HCT116 (cell line): ENCODE measurements at regions not wholly inside any gene's neighbourhood (a gene's known extent, or its start where the extent isn't known, plus 50 kb on each side); places are given as distances from the start of the nearest gene placed in this dataset.
A peak's percentile ranks its signal among the peaks of the same experiment; 100 is the strongest.

Experiments
- ATAC-seq: fragments of 200-7000 bp; cut with Tn5 transposase; 2 replicates; pipeline ENCODE4 v1.9.1; 2020; ENCODE audit warnings: mild to moderate bottlenecking, moderate library complexity
- BruUV-seq: library from RNA; stranded (reverse); fragments of 400-500 nt; replicated peaks from 2 replicates; lab custom pipeline; 2021; lab: Mats Ljungman, UMichigan
- CTCF ChIA-PET: fragments of 300-600 bp; sonication (Branson Sonifier 250); formaldehyde crosslinking; loops from one replicate; lab custom pipeline; 2021; ENCODE audit warnings: antibody characterized with exemption; lab: Charles Lee
- POLR2A ChIA-PET: fragments of 300-600, 350-600 bp; sonication (Branson Sonifier 250); formaldehyde crosslinking; loops from one replicate; lab custom pipeline; 2021; ENCODE audit warnings: antibody characterized with exemption; lab: Charles Lee
- RAD21 ChIA-PET, 2 experiments: fragments of 300-600 bp; sonication (Branson Sonifier 250); formaldehyde crosslinking; loops; one replicate each; lab custom pipeline; 2023; ENCODE audit warnings: low total read pairs in 2 of 2; ENCODE audit not compliant: uncharacterized antibody in 2 of 2, unreplicated experiment in 2 of 2, low non-redundant PET in 1 of 2; lab: Charles Lee
- DNase-seq: peaks from one replicate; pipeline ENCODE4 v3.0.0-alpha.2; 2010; ENCODE audit warnings: low read depth, low spot score
- H2AFZ ChIP-seq: fragments of 200-600 bp; shearing (Covaris generic), sonication (generic); 2 replicates; pipeline ENCODE4 v1.6.1; 2017; ENCODE audit warnings: low read depth, mixed run types, mixed read lengths, antibody characterized with exemption, low read length; ENCODE audit not compliant: poor library complexity, severe bottlenecking
- H3K27ac ChIP-seq: 2 replicates; pipeline ENCODE4 v1.5.1; 2012; ENCODE audit warnings: low read depth, low read length
- H3K27me3 ChIP-seq: fragments of 200-600 bp; sonication (generic); 2 replicates; pipeline ENCODE4 v1.6.1; 2016; ENCODE audit warnings: mixed run types, low read length, mixed read lengths; ENCODE audit not compliant: insufficient read depth
- H3K36me3 ChIP-seq, 2 experiments: fragments of 200-500 bp in 1 of 2; fragments of 200-600 bp in 1 of 2; sonication (Bioruptor generic) in 1 of 2; sonication (generic) in 1 of 2; 2 replicates each; pipeline versions ENCODE4 v1.5.1 to v1.6.1; 2014 to 2016; ENCODE audit warnings: low read length in 2 of 2, inconsistent platforms in 1 of 2, mixed read lengths in 1 of 2, mixed run types in 1 of 2; ENCODE audit not compliant: insufficient read depth in 2 of 2, control insufficient read depth in 1 of 2
- H3K4me1 ChIP-seq, 2 experiments: fragments of 200-600 bp in 1 of 2; sonication (generic) in 1 of 2; 2 replicates each; pipeline versions ENCODE4 v1.5.1 to v1.6.1; 2012 to 2017; ENCODE audit warnings: low read length in 2 of 2, inconsistent platforms in 1 of 2, mild to moderate bottlenecking in 1 of 2, mixed read lengths in 1 of 2, mixed run types in 1 of 2, moderate library complexity in 1 of 2; ENCODE audit not compliant: insufficient read depth in 2 of 2, control insufficient read depth in 1 of 2
- H3K4me2 ChIP-seq: fragments of 200-600 bp; sonication (generic); 2 replicates; pipeline ENCODE4 v1.6.1; 2017; ENCODE audit warnings: mixed run types, low read length, mixed read lengths
- H3K4me3 ChIP-seq, 2 experiments: fragments of 200-600 bp in 1 of 2; sonication (generic) in 1 of 2; replicated peaks in 1 of 2; 2 replicates each; pipeline ENCODE4 v1.5.1; 2011 to 2016; ENCODE audit warnings: low read length in 2 of 2, control low read depth in 1 of 2, low read depth in 1 of 2, mild to moderate bottlenecking in 1 of 2, mixed read lengths in 1 of 2, mixed run types in 1 of 2
- H3K79me2 ChIP-seq: fragments of 200-600 bp; sonication (generic); 2 replicates; pipeline ENCODE4 v1.6.1; 2017; ENCODE audit warnings: mild to moderate bottlenecking, mixed run types, low read length, moderate library complexity, mixed read lengths; ENCODE audit not compliant: insufficient read depth
- H3K9ac ChIP-seq: fragments of 200-600 bp; sonication (generic); 2 replicates; pipeline ENCODE4 v1.6.1; 2016; ENCODE audit warnings: low read length, mixed read lengths
- H3K9me2 ChIP-seq: fragments of 200-600 bp; sonication (generic), shearing (Covaris generic); 2 replicates; pipeline ENCODE4 v1.6.1; 2017; ENCODE audit warnings: mixed run types, mild to moderate bottlenecking, moderate library complexity; ENCODE audit not compliant: insufficient read depth
- H3K9me3 ChIP-seq, 2 experiments: fragments of 200-500 bp in 1 of 2; fragments of 200-600 bp in 1 of 2; sonication (Bioruptor generic) in 1 of 2; sonication (generic) in 1 of 2; 2 replicates each; pipeline ENCODE4 v1.6.1; 2014 to 2017; ENCODE audit warnings: low read length in 2 of 2, mixed read lengths in 2 of 2, inconsistent platforms in 1 of 2, low read depth in 1 of 2, mild to moderate bottlenecking in 1 of 2, mixed run types in 1 of 2, moderate library complexity in 1 of 2; ENCODE audit not compliant: control insufficient read depth in 1 of 2, insufficient read depth in 1 of 2
- H4K20me1 ChIP-seq: fragments of 200-600 bp; sonication (generic), shearing (Covaris generic); 2 replicates; pipeline ENCODE4 v1.6.1; 2017; ENCODE audit warnings: mixed run types, mild to moderate bottlenecking, moderate library complexity; ENCODE audit not compliant: insufficient read depth
- EZH2phosphoT487 ChIP-seq: fragments of 200-600 bp; IDR thresholded peaks from 2 replicates; pipeline ENCODE4 v1.6.1; 2018; ENCODE audit warnings: antibody characterized with exemption, borderline replicate concordance
- JUND ChIP-seq: IDR thresholded peaks from 2 replicates; pipeline ENCODE4 v1.6.1; 2012
- POLR2A ChIP-seq: IDR thresholded peaks from 2 replicates; pipeline ENCODE4 v1.7.0; 2011; ENCODE audit warnings: borderline replicate concordance; ENCODE audit not compliant: insufficient read depth, insufficient read length; ENCODE audit errors: extremely low read depth
- RAD21 ChIP-seq: IDR thresholded peaks from 2 replicates; pipeline ENCODE4 v1.6.1; 2012; ENCODE audit warnings: low read depth, mild to moderate bottlenecking
- SRF ChIP-seq: IDR thresholded peaks from 2 replicates; pipeline ENCODE4 v1.6.1; 2012; ENCODE audit warnings: low read depth
- TCF7L2 ChIP-seq: IDR thresholded peaks from 2 replicates; pipeline ENCODE4 v1.7.0; 2011; ENCODE audit warnings: borderline replicate concordance, inconsistent platforms; ENCODE audit not compliant: insufficient read depth, insufficient read length; ENCODE audit errors: extremely low read depth
- ZFX ChIP-seq: fragments of 450-650 bp; IDR thresholded peaks from 2 replicates; pipeline ENCODE4 v1.6.1; 2017
- intact Hi-C: fragments of 100-400 bp; cut with micrococcal nuclease; formaldehyde crosslinking; loops from 2 replicates; pipeline ENCODE4 v1.10.0; 2022
- TF ChIP-seq, protein P1 (sequence below): IDR thresholded peaks from 2 replicates; pipeline ENCODE4 v1.6.1; 2012; ENCODE audit warnings: low read depth
- TF ChIP-seq, protein P2 (sequence below), 3 experiments: fragments of 200-600 bp in 1 of 3; sonication (generic) in 1 of 3; IDR thresholded peaks in 2 of 3; conservative IDR thresholded peaks in 1 of 3; 2 replicates each; pipeline ENCODE4 v1.5.1; 2012 to 2017; ENCODE audit warnings: low read depth in 2 of 3, low read length in 2 of 3, antibody characterized with exemption in 1 of 3, borderline replicate concordance in 1 of 3, control low read depth in 1 of 3, mild to moderate bottlenecking in 1 of 3, mixed read lengths in 1 of 3, mixed run types in 1 of 3, moderate library complexity in 1 of 3; ENCODE audit not compliant: insufficient read depth in 1 of 3

DNA sequence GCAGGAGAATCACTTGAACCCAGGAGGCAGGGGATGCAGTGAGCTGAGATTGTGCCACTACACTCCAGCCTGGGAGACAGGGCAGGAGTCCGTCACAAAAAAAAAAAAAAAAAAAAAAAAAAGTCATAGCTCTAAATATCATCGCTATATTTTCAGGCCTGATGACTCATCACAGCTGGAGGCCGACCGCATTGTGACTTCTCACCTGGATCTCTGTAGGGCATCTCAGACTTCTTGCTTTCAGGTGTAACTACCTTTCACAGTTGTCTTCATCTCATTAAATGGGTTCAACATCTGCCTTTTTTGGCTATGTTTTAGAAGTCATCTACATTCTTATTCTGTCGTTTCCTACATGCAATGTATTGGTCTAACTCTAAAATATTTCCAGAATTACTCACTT lies 353.1 kb upstream of the MON1B start:
- TF ChIP-seq JUND (no peak), EZH2phosphoT487 (no peak), ZFX (no peak), SRF (no peak)
- TF ChIP-seq, protein P1, sequence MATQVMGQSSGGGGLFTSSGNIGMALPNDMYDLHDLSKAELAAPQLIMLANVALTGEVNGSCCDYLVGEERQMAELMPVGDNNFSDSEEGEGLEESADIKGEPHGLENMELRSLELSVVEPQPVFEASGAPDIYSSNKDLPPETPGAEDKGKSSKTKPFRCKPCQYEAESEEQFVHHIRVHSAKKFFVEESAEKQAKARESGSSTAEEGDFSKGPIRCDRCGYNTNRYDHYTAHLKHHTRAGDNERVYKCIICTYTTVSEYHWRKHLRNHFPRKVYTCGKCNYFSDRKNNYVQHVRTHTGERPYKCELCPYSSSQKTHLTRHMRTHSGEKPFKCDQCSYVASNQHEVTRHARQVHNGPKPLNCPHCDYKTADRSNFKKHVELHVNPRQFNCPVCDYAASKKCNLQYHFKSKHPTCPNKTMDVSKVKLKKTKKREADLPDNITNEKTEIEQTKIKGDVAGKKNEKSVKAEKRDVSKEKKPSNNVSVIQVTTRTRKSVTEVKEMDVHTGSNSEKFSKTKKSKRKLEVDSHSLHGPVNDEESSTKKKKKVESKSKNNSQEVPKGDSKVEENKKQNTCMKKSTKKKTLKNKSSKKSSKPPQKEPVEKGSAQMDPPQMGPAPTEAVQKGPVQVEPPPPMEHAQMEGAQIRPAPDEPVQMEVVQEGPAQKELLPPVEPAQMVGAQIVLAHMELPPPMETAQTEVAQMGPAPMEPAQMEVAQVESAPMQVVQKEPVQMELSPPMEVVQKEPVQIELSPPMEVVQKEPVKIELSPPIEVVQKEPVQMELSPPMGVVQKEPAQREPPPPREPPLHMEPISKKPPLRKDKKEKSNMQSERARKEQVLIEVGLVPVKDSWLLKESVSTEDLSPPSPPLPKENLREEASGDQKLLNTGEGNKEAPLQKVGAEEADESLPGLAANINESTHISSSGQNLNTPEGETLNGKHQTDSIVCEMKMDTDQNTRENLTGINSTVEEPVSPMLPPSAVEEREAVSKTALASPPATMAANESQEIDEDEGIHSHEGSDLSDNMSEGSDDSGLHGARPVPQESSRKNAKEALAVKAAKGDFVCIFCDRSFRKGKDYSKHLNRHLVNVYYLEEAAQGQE, result no peak
- no peaks in the 10 kb centered on the region for H3K9me3 ChIP-seq
- DNase-seq (no peak), ATAC-seq (no peak)
- H3K79me2 ChIP-seq, result no peaks in the 10 kb centered on the region
- no peaks in the 10 kb centered on the region for H3K4me1 ChIP-seq
- no peak overlapping the region for H3K27ac ChIP-seq
- no peak overlapping the region for H2AFZ ChIP-seq
- BruUV-seq, result no TSS peak
- H3K36me3 ChIP-seq, result no peaks in the 10 kb centered on the region
- no peaks in the 10 kb centered on the region for H4K20me1 ChIP-seq
- ChIA-PET CTCF (no interaction called here), POLR2A (interaction anchor here (0.6 kb wide), 2 partner anchors 37 to 272 kb away, joined by 3 to 4 read pairs; no protein-coding TSS in a partner anchor), RAD21 (no interaction called here)
- intact Hi-C loops, result no loop called here
- H3K27me3 ChIP-seq, result no peaks in the 10 kb centered on the region
- H3K9ac ChIP-seq, result no peak overlapping the region
- no peak overlapping the region for H3K4me3 ChIP-seq
- no peak overlapping the region for H3K4me2 ChIP-seq
- H3K9me2 ChIP-seq, result no peaks in the 10 kb centered on the region

DNA sequence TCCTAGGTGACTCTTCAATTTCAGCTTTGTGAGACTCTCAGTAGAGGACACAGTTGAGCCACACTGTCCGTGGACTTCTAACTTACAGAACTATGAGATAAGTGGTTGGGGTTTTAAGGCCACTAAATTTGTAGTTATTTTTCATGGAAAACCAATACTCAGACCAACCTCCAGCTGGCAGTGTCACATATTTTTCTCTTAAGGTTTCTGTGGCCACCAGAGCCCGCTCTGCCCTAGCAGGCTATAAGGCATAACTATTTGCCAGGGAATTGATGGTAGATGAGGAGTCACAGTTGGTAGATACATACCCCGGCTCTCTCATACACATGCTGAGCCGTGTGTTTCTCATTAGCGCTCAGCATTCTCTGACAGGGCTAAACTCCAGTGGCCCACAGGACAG lies 336.8 kb upstream of the MON1B start:
- no peaks in the 10 kb centered on the region for H3K36me3 ChIP-seq
- no peak overlapping the region for H3K27ac ChIP-seq
- ChIA-PET POLR2A (no interaction called here), CTCF (no interaction called here), RAD21 (no interaction called here)
- no peaks in the 10 kb centered on the region for H3K27me3 ChIP-seq
- H4K20me1 ChIP-seq, result no peaks in the 10 kb centered on the region
- no TSS peak for BruUV-seq
- H2AFZ ChIP-seq, result no peak overlapping the region
- no peak overlapping the region for H3K9ac ChIP-seq
- DNase-seq, result no peak
- TF ChIP-seq, protein P2, sequence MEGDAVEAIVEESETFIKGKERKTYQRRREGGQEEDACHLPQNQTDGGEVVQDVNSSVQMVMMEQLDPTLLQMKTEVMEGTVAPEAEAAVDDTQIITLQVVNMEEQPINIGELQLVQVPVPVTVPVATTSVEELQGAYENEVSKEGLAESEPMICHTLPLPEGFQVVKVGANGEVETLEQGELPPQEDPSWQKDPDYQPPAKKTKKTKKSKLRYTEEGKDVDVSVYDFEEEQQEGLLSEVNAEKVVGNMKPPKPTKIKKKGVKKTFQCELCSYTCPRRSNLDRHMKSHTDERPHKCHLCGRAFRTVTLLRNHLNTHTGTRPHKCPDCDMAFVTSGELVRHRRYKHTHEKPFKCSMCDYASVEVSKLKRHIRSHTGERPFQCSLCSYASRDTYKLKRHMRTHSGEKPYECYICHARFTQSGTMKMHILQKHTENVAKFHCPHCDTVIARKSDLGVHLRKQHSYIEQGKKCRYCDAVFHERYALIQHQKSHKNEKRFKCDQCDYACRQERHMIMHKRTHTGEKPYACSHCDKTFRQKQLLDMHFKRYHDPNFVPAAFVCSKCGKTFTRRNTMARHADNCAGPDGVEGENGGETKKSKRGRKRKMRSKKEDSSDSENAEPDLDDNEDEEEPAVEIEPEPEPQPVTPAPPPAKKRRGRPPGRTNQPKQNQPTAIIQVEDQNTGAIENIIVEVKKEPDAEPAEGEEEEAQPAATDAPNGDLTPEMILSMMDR (IDR thresholded peaks at IDR 0.05 in 2 of 3, conservative IDR thresholded peaks at IDR 0.05 in 1 of 3; ENCODE audit: borderline replicate concordance in 1 of 3, insufficient read depth in 1 of 3, low read depth in 2 of 3, low read length in 2 of 3), result peak in 2 of 3 experiments; percentile 19 to 28; a peak in 3 of 6 replicates
- TF ChIP-seq RAD21 (0 out of 2 replicates have a peak, but pooled peaks have one; percentile 8), TCF7L2 (no peak), POLR2A (no peak)
- no peaks in the 10 kb centered on the region for H3K9me3 ChIP-seq
- no peak overlapping the region for H3K4me2 ChIP-seq
- intact Hi-C loops, result no loop called here
- no peak for ATAC-seq
- H3K4me3 ChIP-seq, result no peak overlapping the region
- H3K79me2 ChIP-seq, result no peaks in the 10 kb centered on the region
- no peaks in the 10 kb centered on the region for H3K9me2 ChIP-seq
- no peaks in the 10 kb centered on the region for H3K4me1 ChIP-seq
